GM18873 (cell line): ENCODE measurements at regions not wholly inside any gene's neighbourhood (a gene's known extent, or its start where the extent isn't known, plus 50 kb on each side); places are given as distances from the start of the nearest gene placed in this dataset.

Source experiments
- ATAC-seq: cut with Tn5 transposase; IDR thresholded peaks from one replicate; pipeline ENCODE4 v1.9.1; 2021; ENCODE audit warnings: mild to moderate bottlenecking, moderate library complexity, moderate number of reproducible peaks; ENCODE audit not compliant: unreplicated experiment, low FRiP score

- ATAC-seq: no peak
Measured at GRCh38 chr15:39211108-39211979, 369.5 kb upstream of the THBS1 start.

- ATAC-seq: no peak
Measured at GRCh38 chr15:39213385-39213840, 367.5 kb upstream of the THBS1 start.

- no peak for ATAC-seq
Measured at GRCh38 chr15:39215015-39215414, 365.9 kb upstream of the THBS1 start.

- no peak for ATAC-seq
Measured at GRCh38 chr15:39216816-39217215, 364.1 kb upstream of the THBS1 start.

DNA sequence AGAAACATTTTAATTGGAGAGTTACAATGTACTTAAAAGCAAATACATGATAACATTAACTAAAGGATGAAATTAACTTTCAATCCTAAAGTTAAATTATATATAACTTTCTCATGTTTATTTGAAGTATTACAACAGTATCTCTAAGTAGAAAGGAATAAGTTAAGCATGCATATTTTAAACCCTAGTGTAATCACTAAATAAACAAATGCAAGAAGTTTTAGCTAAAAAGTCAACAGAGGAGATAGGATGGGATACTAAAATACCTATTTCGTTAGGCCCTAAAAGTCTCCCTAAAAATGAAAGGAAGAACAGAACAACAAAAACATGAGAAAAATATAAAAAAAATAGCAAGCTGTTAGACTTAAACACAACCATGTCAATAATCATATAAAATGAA is 361.3 kb upstream of the THBS1 start:
- ATAC-seq: no peak

- no peak for ATAC-seq
Measured at GRCh38 chr15:39226169-39226937, 354.5 kb upstream of the THBS1 start.

GRCh38 chr15:39227001-39227400 is 353.9 kb upstream of the THBS1 start:
- ATAC-seq: no peak

- no peak for ATAC-seq
Measured at GRCh38 chr15:39228889-39229288, 352.0 kb upstream of the THBS1 start.

- ATAC-seq: no peak
Measured at GRCh38 chr15:39230205-39230907, 350.5 kb upstream of the THBS1 start.

DNA sequence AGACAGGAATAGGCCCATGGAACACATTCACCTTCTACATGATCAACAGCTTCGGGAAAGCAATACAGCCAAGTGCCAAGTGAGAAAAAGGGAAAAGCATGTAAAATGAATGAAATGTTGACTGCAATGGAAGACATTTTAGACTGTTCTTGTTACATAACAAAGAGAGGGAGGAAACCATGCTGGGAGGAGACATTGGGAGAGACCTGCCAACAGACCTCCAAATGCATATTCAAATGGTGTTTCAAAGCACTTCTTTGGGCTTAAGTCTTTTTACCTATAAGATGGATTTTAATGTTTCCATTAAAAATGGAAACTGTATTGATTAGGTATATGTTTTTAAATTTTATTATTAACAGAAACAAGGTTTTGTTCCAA is 350.0 kb upstream of the THBS1 start:
- no peak for ATAC-seq

- no peak for ATAC-seq
Measured at GRCh38 chr15:39232512-39232911, 348.4 kb upstream of the THBS1 start.

GRCh38 chr15:39235084-39235795 is 345.6 kb upstream of the THBS1 start:
- no peak for ATAC-seq

DNA sequence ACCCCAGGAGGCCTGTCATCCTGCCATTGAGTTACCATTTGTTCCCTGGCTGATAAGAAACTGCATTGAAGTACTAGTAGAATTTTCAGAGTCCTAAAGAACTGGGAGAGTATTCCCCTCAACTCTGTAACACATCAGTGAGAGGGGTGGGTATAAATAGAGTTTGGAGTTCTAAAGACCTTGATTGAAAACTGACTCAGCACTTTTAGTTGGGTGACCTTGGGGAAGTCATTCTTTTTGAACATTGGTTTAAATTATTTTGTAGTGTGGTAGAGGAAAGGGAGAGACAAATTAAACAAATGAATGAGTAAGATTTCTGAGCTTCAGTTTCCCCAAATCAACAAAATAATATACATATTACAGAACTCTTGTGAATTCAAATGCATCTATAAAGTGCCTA is 344.5 kb upstream of the THBS1 start:
- no peak for ATAC-seq

GRCh38 chr15:39238443-39238842 is 342.4 kb upstream of the THBS1 start:
- ATAC-seq: no peak

DNA sequence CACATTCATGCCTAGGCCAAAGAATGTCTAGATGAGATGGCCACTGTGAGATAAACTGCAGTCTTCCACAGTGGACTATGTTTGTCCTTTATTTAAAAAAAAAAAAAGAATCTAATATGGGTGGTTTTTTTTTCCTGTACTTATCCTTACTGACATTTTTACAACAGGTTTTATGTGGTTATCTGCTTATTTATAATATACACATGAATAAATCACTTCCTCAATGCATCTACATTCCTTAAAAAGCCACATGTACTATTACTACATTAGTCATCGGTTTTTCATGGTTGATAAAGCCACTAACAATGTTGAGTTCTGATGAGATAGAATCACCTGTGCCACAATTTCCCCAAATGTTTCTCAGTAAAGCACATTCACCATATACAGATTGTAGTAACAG is 341.3 kb upstream of the THBS1 start:
- no peak for ATAC-seq

GRCh38 chr15:39242345-39242744 is 338.5 kb upstream of the THBS1 start:
- no peak for ATAC-seq

DNA sequence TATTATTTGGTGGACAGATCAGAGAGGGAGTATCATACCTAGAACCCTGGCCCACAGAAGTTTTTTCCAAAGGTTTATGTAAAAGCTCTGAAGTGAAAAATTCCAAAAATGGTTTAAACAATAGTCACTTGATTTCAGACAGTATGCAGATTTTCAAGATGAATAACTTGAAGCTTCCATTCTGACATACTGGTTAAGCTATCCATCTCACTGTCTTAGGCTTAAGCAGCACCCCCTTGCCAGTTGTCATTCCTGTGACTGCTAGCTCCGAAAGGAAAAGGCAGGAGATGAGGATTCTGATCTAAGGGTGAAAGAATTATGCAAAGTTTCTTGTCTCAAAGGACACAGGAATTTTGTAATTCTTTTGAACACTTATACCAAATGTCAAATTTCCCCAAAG is 337.5 kb upstream of the THBS1 start:
- ATAC-seq: no peak

- ATAC-seq: no peak
Measured at GRCh38 chr15:39244776-39245175, 336.1 kb upstream of the THBS1 start.

DNA sequence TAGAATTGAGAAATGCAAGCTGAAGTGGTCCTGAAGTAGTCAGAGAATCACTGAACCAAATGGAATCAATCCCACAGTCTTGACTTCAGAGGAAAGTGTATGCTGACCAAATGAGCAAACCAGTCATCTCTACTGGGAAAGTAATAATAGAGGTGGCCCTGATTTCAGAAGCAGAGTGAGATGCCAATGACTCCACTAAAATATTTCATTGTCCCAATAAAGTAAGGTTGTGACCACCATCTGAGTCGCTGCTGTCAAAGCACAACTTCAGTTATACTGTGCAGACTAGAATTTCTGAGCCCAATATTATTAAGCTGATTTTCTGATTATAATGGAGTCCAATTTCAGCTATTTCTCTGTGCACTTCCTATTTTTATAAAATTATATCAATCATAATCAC is 334.4 kb upstream of the THBS1 start:
- no peak for ATAC-seq

DNA sequence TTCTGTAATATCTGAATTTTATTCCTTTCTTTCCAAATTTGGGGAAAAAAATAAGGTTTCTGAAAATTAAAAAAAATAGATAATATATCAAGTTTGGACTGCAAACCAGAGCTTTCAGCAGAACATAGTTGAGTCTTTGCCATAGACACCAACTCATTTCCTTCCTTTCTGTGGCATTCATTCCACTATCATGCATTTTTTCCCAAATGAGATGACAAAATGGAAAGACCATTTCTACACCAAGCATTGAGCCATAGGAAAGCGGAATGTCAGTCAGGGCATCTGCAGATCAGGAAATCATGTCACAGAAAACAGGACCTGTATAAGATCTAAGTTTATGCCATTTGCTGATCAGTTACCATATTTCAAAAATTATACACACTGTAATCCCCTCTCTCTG is 333.3 kb upstream of the THBS1 start:
- ATAC-seq: no peak
